C4-2B (cell line): ENCODE measurements at regions not wholly inside any gene's neighbourhood (a gene's known extent, or its start where the extent isn't known, plus 50 kb on each side); places are given as distances from the start of the nearest gene placed in this dataset.

Experiments
- CTCF ChIP-seq: fragments of 450-650 bp; conservative IDR thresholded peaks from 2 replicates; pipeline ENCODE4 v1.5.1; 2017; ENCODE audit warnings: mild to moderate bottlenecking
- ZFX ChIP-seq: fragments of 450-650 bp; IDR thresholded peaks from 2 replicates; pipeline ENCODE4 v1.6.1; 2017

GRCh38 chr10:78134773-78135306, 101.2 kb downstream of the RPS24 start:
- TF ChIP-seq CTCF, result no peak
- no peak for TF ChIP-seq ZFX
